ENCODE measurements at regions not wholly inside any gene's neighbourhood (a gene's known extent, or its start where the extent isn't known, plus 50 kb on each side); places are given as distances from the start of the nearest gene placed in this dataset.

DNA sequence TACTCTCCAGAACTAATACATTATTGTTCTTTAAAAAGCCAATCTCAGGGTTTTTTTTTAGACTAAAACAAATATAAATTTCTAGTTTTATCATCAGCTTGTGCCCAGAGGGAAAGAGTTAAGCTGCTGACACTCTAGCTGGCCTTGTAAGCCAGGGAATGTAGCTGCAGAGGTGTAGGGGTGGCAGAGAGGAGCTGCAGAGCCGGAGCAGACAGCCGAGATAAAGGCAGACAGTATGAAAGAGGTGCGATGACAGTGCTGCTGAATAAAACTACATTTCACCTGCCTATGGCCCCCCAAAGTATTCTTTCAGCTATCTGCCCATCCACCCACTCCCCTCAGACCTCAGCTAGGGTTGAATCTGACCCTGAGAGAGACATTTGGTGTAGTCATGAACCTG lies 653.7 kb upstream of the ZWINT start:
- POLR2A ChIA-PET, result no interaction called here
- H3K4me1 Mint-ChIP-seq (ENCODE audit: low read depth), result no peaks in the 10 kb centered on the region
- peaks cover 8% of the 10 kb centered on the region for H3K9me3 Mint-ChIP-seq

GRCh38 chr10:57008189-57008588 lies 647.1 kb upstream of the ZWINT start:
- H3K27me3 Mint-ChIP-seq, result no peaks in the 10 kb centered on the region
- CTCF ChIA-PET, result no interaction called here
- DNase-seq, result no peak
- TF ChIP-seq CTCF (IDR thresholded peaks at IDR 0.05), result no peak
- peaks cover 6% of the 10 kb centered on the region for H3K9me3 Mint-ChIP-seq
- Histone ChIP-seq H3K9me3 (ENCODE audit: control insufficient read depth in 1 of 2, insufficient read depth in 1 of 2, low read length in 2 of 2) (peaks cover 0 to 4% of the 10 kb centered on the region in 2 experiments), H3K4me1 (ENCODE audit: insufficient read depth, low read length) (no peaks in the 10 kb centered on the region), H3K27ac (ENCODE audit: low read depth in 1 of 2, low read length in 2 of 2) (no peak overlapping the region), H3K36me3 (ENCODE audit: insufficient read depth, low read length) (no peaks in the 10 kb centered on the region), H3K27me3 (ENCODE audit: control insufficient read depth in 1 of 2, insufficient read depth in 2 of 2, low read length in 2 of 2) (no peaks in the 10 kb centered on the region), H3K4me3 (ENCODE audit: low read length) (no peak overlapping the region)
- no peak overlapping the region for H3K4me3 Mint-ChIP-seq
- no peaks in the 10 kb centered on the region for H3K36me3 Mint-ChIP-seq (ENCODE audit: low read depth)
- no peaks in the 10 kb centered on the region for H3K4me1 Mint-ChIP-seq (ENCODE audit: low read depth)
- no peak for ATAC-seq (ENCODE audit: poor library complexity)
- intact Hi-C loops (cut with DNase I, micrococcal nuclease), result loop anchor here in 1 of 2 experiments (10.0 kb wide), 1 partner anchor 1993 kb away; no protein-coding TSS in a partner anchor
- POLR2A ChIA-PET, result no interaction called here
- H3K27ac Mint-ChIP-seq, result no peak overlapping the region

More for the DNA sequence above, 653.7 kb upstream of the ZWINT start:
- no peak for DNase-seq
- Histone ChIP-seq H3K4me3 (ENCODE audit: low read length) (no peak overlapping the region), H3K27me3 (ENCODE audit: control insufficient read depth in 1 of 2, insufficient read depth in 2 of 2, low read length in 2 of 2) (no peaks in the 10 kb centered on the region), H3K27ac (ENCODE audit: low read depth in 1 of 2, low read length in 2 of 2) (no peak overlapping the region), H3K4me1 (ENCODE audit: insufficient read depth, low read length) (no peaks in the 10 kb centered on the region), H3K36me3 (ENCODE audit: insufficient read depth, low read length) (no peaks in the 10 kb centered on the region), H3K9me3 (ENCODE audit: control insufficient read depth in 1 of 2, insufficient read depth in 1 of 2, low read length in 2 of 2) (peaks cover 0 to 19% of the 10 kb centered on the region in 2 experiments)
- ATAC-seq (ENCODE audit: poor library complexity), result no peak
- intact Hi-C loops (cut with DNase I, micrococcal nuclease), result no loop called here
- CTCF ChIA-PET, result no interaction called here
- Mint-ChIP-seq H3K4me3 (no peak overlapping the region), H3K27ac (no peak overlapping the region), H3K36me3 (ENCODE audit: low read depth) (no peaks in the 10 kb centered on the region), H3K27me3 (no peaks in the 10 kb centered on the region)
- TF ChIP-seq CTCF (IDR thresholded peaks at IDR 0.05), result no peak

DNA sequence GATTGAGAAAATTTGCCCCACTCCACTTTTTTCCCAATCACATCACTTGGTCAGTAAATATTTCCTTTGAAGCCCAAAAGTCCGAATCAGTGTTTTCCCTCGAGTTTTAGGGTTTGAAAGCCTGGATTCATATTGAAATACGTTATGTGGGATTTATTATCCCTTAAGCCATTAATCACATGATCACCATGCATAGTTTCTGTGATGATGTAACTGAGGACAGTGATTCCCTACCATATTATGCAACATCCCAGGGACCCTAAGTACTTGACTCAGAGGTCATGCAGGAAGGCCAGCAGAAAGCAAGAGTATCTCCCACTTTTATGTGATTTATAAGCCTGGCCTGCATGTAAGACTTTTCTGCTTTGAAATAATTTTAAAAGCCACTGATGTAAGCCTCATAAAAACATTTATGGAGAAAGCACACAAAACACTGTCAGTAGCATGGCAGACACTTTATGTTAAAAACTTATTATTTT lies 630.6 kb upstream of the ZWINT start:
- H3K27me3 ChIP-seq (ENCODE audit: control insufficient read depth in 1 of 2, insufficient read depth in 2 of 2, low read length in 2 of 2), result no peaks in the 10 kb centered on the region
- H3K9me3 ChIP-seq (ENCODE audit: control insufficient read depth in 1 of 2, insufficient read depth in 1 of 2, low read length in 2 of 2), result peaks cover 0 to 14% of the 10 kb centered on the region in 2 experiments
- POLR2A ChIA-PET, result no interaction called here
- TF ChIP-seq CTCF (IDR thresholded peaks at IDR 0.05), result no peak
- DNase-seq (no peak), ATAC-seq (ENCODE audit: poor library complexity) (no peak)
- CTCF ChIA-PET, result no interaction called here
- Mint-ChIP-seq H3K36me3 (ENCODE audit: low read depth) (no peaks in the 10 kb centered on the region), H3K27ac (no peak overlapping the region), H3K4me1 (ENCODE audit: low read depth) (no peaks in the 10 kb centered on the region), H3K27me3 (no peaks in the 10 kb centered on the region), H3K9me3 (peaks cover 8% of the 10 kb centered on the region), H3K4me3 (no peak overlapping the region)
- no peaks in the 10 kb centered on the region for H3K36me3 ChIP-seq (ENCODE audit: insufficient read depth, low read length)
- H3K4me3 ChIP-seq (ENCODE audit: low read length), result no peak overlapping the region
- no peak overlapping the region for H3K27ac ChIP-seq (ENCODE audit: low read depth in 1 of 2, low read length in 2 of 2)
- H3K4me1 ChIP-seq (ENCODE audit: insufficient read depth, low read length), result no peaks in the 10 kb centered on the region
- intact Hi-C loops (cut with DNase I, micrococcal nuclease), result no loop called here

Data from CD4-positive, alpha-beta T cell (primary cell).